HFFc6 (cell line): ENCODE measurements at regions not wholly inside any gene's neighbourhood (a gene's known extent, or its start where the extent isn't known, plus 50 kb on each side); places are given as distances from the start of the nearest gene placed in this dataset.

Source experiments
- DNase-seq: peaks from one replicate; pipeline ENCODE4 v3.0.0-alpha.2; 2018
- H3K27ac Mint-ChIP-seq: 2 replicates; pipeline ENCODE4 v1.8.0; 2020; ENCODE audit warnings: mild to moderate bottlenecking, mixed read lengths
- H3K27me3 Mint-ChIP-seq: 2 replicates; pipeline ENCODE4 v1.8.0; 2021; ENCODE audit warnings: mild to moderate bottlenecking, moderate library complexity, mixed read lengths; ENCODE audit not compliant: insufficient read depth
- H3K36me3 Mint-ChIP-seq: 2 replicates; pipeline ENCODE4 v1.8.0; 2021; ENCODE audit warnings: low read depth, mixed read lengths
- H3K4me1 Mint-ChIP-seq: 2 replicates; pipeline ENCODE4 v1.8.0; 2020; ENCODE audit warnings: low read depth, mixed read lengths
- H3K4me3 Mint-ChIP-seq: 2 replicates; pipeline ENCODE4 v1.8.0; 2020; ENCODE audit warnings: mild to moderate bottlenecking, moderate library complexity, mixed read lengths
- H3K9me3 Mint-ChIP-seq: 2 replicates; pipeline ENCODE4 v1.8.0; 2020; ENCODE audit warnings: mild to moderate bottlenecking, mixed read lengths
- TF ChIP-seq, protein P1 (sequence below): fragments of 200-600 bp; sonication (generic); IDR thresholded peaks from 2 replicates; pipeline ENCODE4 v1.5.0; 2021; ENCODE audit warnings: antibody characterized with exemption, mild to moderate bottlenecking

DNA sequence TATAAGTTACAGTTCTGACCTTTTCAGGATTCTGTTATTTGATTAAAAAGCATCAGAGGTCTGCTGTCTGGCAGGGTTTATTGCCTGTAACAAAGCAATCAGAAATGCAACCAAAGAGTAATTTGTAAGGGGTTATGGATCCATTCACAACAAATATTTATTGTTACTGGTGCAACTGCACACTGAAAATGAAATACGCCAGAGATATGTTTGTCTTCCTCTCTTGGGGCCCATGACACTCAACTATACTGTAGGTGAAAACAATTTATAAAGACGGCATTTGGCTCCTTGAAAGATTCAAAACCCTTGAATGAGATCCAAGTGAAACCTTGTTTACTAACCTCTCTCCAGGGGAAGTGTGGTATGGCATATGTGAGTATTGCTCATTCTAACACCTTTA lies 452.2 kb downstream of the MBD2 start:
- no peak for DNase-seq
- TF ChIP-seq, protein P1, sequence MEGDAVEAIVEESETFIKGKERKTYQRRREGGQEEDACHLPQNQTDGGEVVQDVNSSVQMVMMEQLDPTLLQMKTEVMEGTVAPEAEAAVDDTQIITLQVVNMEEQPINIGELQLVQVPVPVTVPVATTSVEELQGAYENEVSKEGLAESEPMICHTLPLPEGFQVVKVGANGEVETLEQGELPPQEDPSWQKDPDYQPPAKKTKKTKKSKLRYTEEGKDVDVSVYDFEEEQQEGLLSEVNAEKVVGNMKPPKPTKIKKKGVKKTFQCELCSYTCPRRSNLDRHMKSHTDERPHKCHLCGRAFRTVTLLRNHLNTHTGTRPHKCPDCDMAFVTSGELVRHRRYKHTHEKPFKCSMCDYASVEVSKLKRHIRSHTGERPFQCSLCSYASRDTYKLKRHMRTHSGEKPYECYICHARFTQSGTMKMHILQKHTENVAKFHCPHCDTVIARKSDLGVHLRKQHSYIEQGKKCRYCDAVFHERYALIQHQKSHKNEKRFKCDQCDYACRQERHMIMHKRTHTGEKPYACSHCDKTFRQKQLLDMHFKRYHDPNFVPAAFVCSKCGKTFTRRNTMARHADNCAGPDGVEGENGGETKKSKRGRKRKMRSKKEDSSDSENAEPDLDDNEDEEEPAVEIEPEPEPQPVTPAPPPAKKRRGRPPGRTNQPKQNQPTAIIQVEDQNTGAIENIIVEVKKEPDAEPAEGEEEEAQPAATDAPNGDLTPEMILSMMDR, result no peak
- Mint-ChIP-seq H3K4me3 (no peak overlapping the region), H3K4me1 (no peaks in the 10 kb centered on the region), H3K27ac (no peak overlapping the region), H3K9me3 (peaks cover 36% of the 10 kb centered on the region), H3K27me3 (no peaks in the 10 kb centered on the region), H3K36me3 (no peaks in the 10 kb centered on the region)

DNA sequence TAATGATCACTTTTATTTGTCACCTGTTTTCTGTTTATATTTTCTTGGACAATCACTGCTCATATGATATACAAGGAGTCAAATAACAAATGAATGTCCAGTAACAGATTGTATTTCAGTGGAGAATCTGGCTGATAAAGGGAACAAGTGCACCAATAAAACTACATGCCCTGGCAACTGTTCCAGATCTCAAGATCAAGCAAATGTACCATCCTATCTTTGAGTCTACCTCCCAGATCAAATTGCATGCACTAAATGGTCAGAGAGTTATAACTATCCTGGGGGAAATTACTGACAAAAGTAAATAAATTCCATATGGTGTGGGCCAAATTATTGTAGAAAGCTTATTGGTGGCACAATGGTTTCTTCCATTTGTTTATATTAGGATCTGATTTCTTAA lies 452.8 kb downstream of the MBD2 start:
- no peaks in the 10 kb centered on the region for H3K4me1 Mint-ChIP-seq
- no peaks in the 10 kb centered on the region for H3K36me3 Mint-ChIP-seq
- H3K9me3 Mint-ChIP-seq, result peaks cover 30% of the 10 kb centered on the region

DNA sequence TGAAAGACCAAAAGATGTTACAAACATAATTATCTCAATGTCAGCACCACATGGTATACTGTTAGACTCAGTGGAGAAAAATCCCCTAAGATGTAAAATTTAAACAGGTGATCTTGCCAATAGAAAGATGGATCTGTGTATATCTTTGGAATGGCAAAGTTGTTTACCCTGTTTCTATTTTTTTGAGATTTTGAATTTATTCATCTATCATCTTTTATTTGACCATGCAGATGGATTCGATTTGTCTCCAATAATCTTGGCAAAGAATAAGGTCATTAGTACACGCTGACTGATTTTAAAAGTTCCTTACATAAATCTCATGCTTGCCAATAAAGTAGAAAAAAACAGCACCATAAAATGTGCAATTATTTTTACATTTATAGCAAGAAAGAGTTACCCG lies 459.3 kb downstream of the MBD2 start:
- TF ChIP-seq, protein P1, result no peak
- no peaks in the 10 kb centered on the region for H3K27me3 Mint-ChIP-seq
- no peaks in the 10 kb centered on the region for H3K4me1 Mint-ChIP-seq
- H3K9me3 Mint-ChIP-seq, result peaks cover 24% of the 10 kb centered on the region
- no peaks in the 10 kb centered on the region for H3K36me3 Mint-ChIP-seq
- no peak overlapping the region for H3K27ac Mint-ChIP-seq
- no peak overlapping the region for H3K4me3 Mint-ChIP-seq
- DNase-seq, result no peak

More for the DNA sequence above, 452.8 kb downstream of the MBD2 start:
- H3K4me3 Mint-ChIP-seq, result no peak overlapping the region
- H3K27me3 Mint-ChIP-seq, result no peaks in the 10 kb centered on the region
- no peak for DNase-seq
- TF ChIP-seq, protein P1, result no peak
- H3K27ac Mint-ChIP-seq, result no peak overlapping the region

DNA sequence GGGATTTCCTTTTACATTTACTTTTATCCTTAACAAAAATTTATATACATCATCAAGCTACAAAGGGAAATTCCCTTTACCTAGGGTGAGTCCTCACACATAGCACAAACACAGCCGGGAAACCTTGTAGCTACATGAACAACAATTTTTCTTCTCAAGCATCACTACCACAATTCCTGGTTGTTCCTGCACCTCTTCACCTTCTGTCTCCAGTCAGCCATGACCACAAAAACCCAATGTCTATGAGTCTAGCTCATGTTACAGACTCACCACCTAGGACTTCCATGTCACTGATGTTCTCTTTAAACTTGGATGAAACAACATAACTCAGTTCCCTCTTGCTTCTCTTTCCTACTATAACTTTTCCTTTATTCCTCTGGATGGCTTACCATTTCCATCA lies 460.4 kb downstream of the MBD2 start:
- no peak overlapping the region for H3K4me3 Mint-ChIP-seq
- peaks cover 24% of the 10 kb centered on the region for H3K9me3 Mint-ChIP-seq
- no peaks in the 10 kb centered on the region for H3K27me3 Mint-ChIP-seq
- no peaks in the 10 kb centered on the region for H3K4me1 Mint-ChIP-seq
- TF ChIP-seq, protein P1, result no peak
- DNase-seq, result no peak
- no peak overlapping the region for H3K27ac Mint-ChIP-seq
- no peaks in the 10 kb centered on the region for H3K36me3 Mint-ChIP-seq

DNA sequence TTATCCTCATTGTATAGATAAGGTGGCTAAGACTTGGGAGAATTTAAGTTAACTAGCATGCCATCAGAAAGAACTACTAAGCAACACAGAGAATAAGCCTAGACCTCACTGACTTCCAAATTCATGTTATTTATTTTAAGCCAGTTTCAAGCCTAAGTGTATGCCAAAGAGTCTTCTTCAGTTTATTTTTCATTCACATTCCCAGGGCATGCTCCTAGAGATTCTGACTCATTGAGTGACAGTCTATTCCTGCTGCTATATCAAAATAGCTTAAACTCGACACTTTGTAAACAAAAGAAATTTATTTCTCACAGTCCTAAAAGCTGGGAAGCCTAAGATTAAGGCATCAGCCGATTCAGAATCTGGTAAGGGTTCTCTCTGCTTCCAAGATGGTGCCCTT lies 467.1 kb downstream of the MBD2 start:
- no peaks in the 10 kb centered on the region for H3K36me3 Mint-ChIP-seq
- TF ChIP-seq, protein P1, result no peak
- no peak for DNase-seq
- no peak overlapping the region for H3K4me3 Mint-ChIP-seq
- no peaks in the 10 kb centered on the region for H3K4me1 Mint-ChIP-seq
- no peak overlapping the region for H3K27ac Mint-ChIP-seq
- peaks cover 44% of the 10 kb centered on the region for H3K9me3 Mint-ChIP-seq
- no peaks in the 10 kb centered on the region; the same call in 1 of the 2 replicates for H3K27me3 Mint-ChIP-seq

DNA sequence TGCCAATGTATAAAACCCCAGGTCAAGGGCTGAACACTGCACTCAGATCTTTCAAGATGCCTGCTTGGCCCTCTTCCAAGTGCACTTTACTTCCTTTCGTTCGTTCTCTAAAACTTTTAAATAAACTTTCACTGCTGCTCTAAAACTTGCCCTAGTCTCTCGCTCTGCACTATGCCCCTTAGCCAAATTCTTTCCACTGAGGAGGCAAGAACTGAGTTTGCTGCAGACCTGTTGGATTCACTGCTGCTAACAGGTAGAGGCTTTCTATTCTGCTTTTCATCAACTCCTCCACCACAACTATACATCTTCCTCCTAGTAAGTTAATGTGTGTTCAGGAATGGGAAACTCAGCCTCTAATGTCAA lies 467.9 kb downstream of the MBD2 start:
- TF ChIP-seq, protein P1, result no peak
- no peaks in the 10 kb centered on the region for H3K4me1 Mint-ChIP-seq
- no peak overlapping the region for H3K4me3 Mint-ChIP-seq
- DNase-seq, result no peak
- peaks cover 39% of the 10 kb centered on the region for H3K9me3 Mint-ChIP-seq
- no peaks in the 10 kb centered on the region for H3K36me3 Mint-ChIP-seq
- no peak overlapping the region for H3K27ac Mint-ChIP-seq
- no peaks in the 10 kb centered on the region; the same call in 1 of the 2 replicates for H3K27me3 Mint-ChIP-seq
